PC-9 (cell line): ENCODE measurements at regions not wholly inside any gene's neighbourhood (a gene's known extent, or its start where the extent isn't known, plus 50 kb on each side); places are given as distances from the start of the nearest gene placed in this dataset.

Experiments used
- EZH2 ChIP-seq: fragments of 200-600 bp; sonication (generic); IDR thresholded peaks from 2 replicates; pipeline ENCODE4 v1.8.0; 2017; ENCODE audit warnings: antibody characterized with exemption, low read depth
- TF ChIP-seq, protein P1 (sequence below): fragments of 200-600 bp; sonication (generic); conservative IDR thresholded peaks from 2 replicates; pipeline ENCODE4 v1.6.1; 2017; ENCODE audit warnings: mixed run types, antibody characterized with exemption, mild to moderate bottlenecking, moderate library complexity

DNA sequence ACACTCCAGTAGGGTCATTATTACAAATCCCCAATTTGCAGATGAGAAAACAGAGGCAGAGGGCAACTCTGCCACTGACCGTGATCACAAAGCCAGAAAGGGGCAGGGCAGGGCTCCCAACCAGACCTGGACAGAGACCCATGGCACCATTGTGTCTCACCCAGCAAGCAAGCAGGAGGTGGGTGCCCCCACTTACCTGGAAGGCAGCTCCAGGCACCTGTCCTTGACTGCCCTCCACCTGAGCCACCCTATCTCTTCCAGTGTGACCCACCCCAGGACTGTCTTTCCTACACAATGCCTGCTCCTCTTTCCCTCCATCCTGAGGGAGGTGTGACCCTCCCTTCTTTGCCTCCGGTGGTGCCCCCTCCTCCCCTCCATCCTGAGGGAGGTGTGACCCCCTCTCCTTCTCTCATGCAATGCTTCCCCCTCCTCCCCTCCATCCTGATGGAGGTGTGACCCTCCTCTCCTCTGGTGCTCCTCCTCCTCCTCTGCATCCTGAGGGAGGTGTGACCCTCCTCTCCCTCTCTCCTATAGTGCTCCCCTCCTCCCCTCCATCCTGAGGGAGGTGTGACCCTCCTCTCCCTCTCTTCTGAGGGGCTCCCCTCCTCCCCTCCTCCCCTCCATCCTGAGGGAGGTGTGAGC is 198.0 kb downstream of the MED10 start:
- TF ChIP-seq, protein P1, sequence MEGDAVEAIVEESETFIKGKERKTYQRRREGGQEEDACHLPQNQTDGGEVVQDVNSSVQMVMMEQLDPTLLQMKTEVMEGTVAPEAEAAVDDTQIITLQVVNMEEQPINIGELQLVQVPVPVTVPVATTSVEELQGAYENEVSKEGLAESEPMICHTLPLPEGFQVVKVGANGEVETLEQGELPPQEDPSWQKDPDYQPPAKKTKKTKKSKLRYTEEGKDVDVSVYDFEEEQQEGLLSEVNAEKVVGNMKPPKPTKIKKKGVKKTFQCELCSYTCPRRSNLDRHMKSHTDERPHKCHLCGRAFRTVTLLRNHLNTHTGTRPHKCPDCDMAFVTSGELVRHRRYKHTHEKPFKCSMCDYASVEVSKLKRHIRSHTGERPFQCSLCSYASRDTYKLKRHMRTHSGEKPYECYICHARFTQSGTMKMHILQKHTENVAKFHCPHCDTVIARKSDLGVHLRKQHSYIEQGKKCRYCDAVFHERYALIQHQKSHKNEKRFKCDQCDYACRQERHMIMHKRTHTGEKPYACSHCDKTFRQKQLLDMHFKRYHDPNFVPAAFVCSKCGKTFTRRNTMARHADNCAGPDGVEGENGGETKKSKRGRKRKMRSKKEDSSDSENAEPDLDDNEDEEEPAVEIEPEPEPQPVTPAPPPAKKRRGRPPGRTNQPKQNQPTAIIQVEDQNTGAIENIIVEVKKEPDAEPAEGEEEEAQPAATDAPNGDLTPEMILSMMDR, result no peak
- TF ChIP-seq EZH2, result no peak
